BLaER1 treated with 17β-estradiol and CSF1 and Interleukin-3, amounts not matched to agents 10 nM and 100 nM (cell line): ENCODE measurements at regions not wholly inside any gene's neighbourhood (a gene's known extent, or its start where the extent isn't known, plus 50 kb on each side); places are given as distances from the start of the nearest gene placed in this dataset.

Source experiments
- H3K27ac ChIP-seq, 11 experiments: shearing (Covaris generic); formaldehyde crosslinking; 2 replicates each; pipeline ENCODE4 v1.8.1; 2022
- H3K27me3 ChIP-seq, 11 experiments: shearing (Covaris generic); formaldehyde crosslinking; 2 replicates each; pipeline ENCODE4 v1.8.1; 2022
- H3K36me3 ChIP-seq, 11 experiments: shearing (Covaris generic); formaldehyde crosslinking; 2 replicates each; pipeline ENCODE4 v1.8.1; 2022
- H3K4me1 ChIP-seq, 10 experiments: shearing (Covaris generic); formaldehyde crosslinking; 2 replicates each; pipeline ENCODE4 v1.8.1; 2022
- H3K4me2 ChIP-seq, 11 experiments: shearing (Covaris generic); formaldehyde crosslinking; 2 replicates each; pipeline ENCODE4 v1.8.1; 2022
- H3K4me3 ChIP-seq, 10 experiments: shearing (Covaris generic); formaldehyde crosslinking; 2 replicates each; pipeline ENCODE4 v1.8.1; 2022
- H3K9ac ChIP-seq, 11 experiments: shearing (Covaris generic); formaldehyde crosslinking; 2 replicates each; pipeline ENCODE4 v1.8.1; 2022
- H3K9me3 ChIP-seq, 11 experiments: shearing (Covaris generic); formaldehyde crosslinking; replicated peaks in 1 of 11; 2 replicates each; pipeline ENCODE4 v1.8.1; 2022
- H4K20me1 ChIP-seq, 11 experiments: shearing (Covaris generic); formaldehyde crosslinking; 2 replicates each; pipeline ENCODE4 v1.8.1; 2022
- Cebpa-rat ChIP-seq, 11 experiments: shearing (Covaris generic); IDR thresholded peaks; 2 replicates each; pipeline ENCODE4 v1.8.1; 2022

DNA sequence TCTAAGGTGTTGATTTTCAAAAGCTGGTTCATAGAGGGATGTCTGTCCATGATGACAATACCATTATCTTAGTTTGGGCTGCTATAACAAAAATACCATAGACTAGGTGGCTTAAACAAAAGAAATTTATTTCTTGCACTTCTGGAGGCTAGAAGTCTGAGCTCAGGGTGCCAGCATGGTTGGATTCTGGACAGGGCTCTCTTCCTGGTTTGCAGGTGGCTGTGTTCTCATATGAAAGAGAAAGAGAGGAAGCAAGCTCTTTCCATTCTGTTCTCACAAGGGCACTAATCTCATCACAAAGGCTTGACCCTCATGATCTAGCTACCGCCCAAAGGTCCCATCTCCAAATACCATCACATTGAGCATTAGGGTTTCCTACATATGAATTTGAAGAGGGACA lies 144.5 kb upstream of the SLC24A3 start:
- no peak overlapping the region for H3K4me3 ChIP-seq
- peaks cover 23 to 37% (median 29%) of the 10 kb centered on the region in 10 experiments for H3K4me1 ChIP-seq
- H3K9ac ChIP-seq: no peak overlapping the region
- H3K27me3 ChIP-seq: no peaks in the 10 kb centered on the region
- TF ChIP-seq Cebpa-rat (IDR thresholded peaks at IDR 0.05): no peak
- H3K9me3 ChIP-seq: peaks cover 47 to 60% (median 53%) of the 10 kb centered on the region in 11 experiments
- no peak overlapping the region for H3K27ac ChIP-seq
- no peaks in the 10 kb centered on the region for H4K20me1 ChIP-seq
- H3K36me3 ChIP-seq: no peaks in the 10 kb centered on the region; a peak in 2 of 22 replicates
- no peak overlapping the region for H3K4me2 ChIP-seq

DNA sequence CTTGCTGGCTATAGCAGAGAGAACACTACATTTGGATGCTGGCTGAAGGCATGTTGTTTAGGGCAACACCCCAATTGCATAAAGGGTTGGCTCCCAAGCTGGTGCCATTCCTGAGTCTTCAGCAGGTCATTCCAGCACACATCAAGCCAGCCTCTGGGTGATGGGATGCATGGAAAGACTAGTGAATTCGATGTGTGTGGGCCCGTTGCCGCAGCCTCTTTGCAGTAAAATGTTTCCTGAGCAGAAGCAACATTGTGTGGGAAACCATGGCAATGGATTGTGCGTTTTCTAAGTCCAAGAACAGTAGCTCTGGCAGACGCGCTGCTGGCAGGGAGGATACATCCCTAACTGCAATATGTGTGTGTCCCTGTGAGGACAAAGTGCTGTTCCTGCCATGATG lies 142.4 kb upstream of the SLC24A3 start:
- Histone ChIP-seq H3K4me2 (peak overlapping the region in 9 of 11 experiments; percentile 4 to 74 (median 59); a peak in 17 of 22 replicates), H3K4me1 (peaks cover 35 to 50% (median 41%) of the 10 kb centered on the region in 10 experiments), H3K27me3 (no peaks in the 10 kb centered on the region), H3K36me3 (no peaks in the 10 kb centered on the region; a peak in 2 of 22 replicates), H4K20me1 (no peaks in the 10 kb centered on the region), H3K4me3 (no peak overlapping the region), H3K9ac (no peak overlapping the region), H3K9me3 (peaks cover 26 to 40% (median 32%) of the 10 kb centered on the region in 11 experiments), H3K27ac (no peak overlapping the region)
- TF ChIP-seq Cebpa-rat (IDR thresholded peaks at IDR 0.05): no peak

DNA sequence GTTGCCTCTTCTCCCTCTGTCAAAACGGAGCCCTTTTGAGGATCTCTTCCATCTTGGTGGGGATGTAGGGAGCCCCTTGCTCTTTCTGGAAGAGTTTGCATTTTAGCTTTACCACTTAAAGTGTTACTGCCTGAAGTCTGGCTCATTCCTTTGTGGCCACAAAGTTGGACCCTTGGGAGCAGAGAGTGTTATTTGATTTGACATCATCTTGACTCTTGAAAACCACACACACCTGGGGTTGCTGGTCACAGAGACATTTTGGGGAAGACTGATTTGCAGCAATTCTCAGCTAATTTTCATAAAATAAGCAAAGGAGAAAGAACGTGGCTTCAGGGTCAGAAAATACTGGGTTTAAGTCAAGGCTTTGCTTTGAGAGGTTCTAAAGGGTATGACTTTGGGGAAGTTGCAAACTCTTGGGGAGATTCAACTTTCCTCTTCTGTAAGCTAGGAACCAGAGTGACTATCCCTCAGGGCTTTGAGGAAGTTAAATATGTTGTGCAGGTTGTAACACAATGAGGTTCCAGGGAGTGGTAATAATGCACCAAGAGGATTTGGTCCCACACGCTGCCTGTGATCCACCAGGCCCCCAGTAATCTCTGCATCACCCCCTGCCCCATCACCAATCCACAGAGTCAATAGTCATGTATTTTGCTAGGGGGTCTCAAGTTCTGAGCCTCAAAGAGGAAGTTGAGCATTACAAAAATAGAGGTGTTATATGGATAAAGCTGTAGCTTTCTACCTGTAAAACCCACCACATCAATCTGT lies 141.6 kb upstream of the SLC24A3 start:
- Histone ChIP-seq H3K4me3 (no peak overlapping the region), H3K9me3 (peaks cover 18 to 31% (median 24%) of the 10 kb centered on the region in 11 experiments), H4K20me1 (no peaks in the 10 kb centered on the region), H3K4me2 (peak overlapping the region; percentile 4 to 74 (median 56); a peak in 20 of 22 replicates), H3K9ac (no peak overlapping the region), H3K4me1 (peaks cover 44 to 58% (median 49%) of the 10 kb centered on the region in 10 experiments), H3K27me3 (no peaks in the 10 kb centered on the region), H3K27ac (no peak overlapping the region), H3K36me3 (no peaks in the 10 kb centered on the region; a peak in 1 of 22 replicates)
- TF ChIP-seq Cebpa-rat (IDR thresholded peaks at IDR 0.05): no peak

DNA sequence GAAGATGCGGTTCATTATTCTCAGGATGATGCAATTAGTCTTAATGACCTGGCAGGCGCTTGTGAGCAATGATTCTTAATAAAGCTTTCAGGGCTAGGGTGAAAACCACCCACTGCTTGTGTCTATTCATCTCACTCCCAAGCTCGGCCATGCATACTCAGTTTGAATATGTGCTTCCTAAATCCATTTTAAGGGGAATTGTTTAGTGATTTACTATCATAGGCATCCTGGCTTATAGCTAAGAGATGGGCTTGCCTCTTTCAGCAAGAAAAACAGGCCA lies 141.1 kb upstream of the SLC24A3 start:
- Histone ChIP-seq H4K20me1 (no peaks in the 10 kb centered on the region), H3K27me3 (no peaks in the 10 kb centered on the region), H3K4me2 (peak overlapping the region in 10 of 11 experiments; percentile 4 to 74 (median 58); a peak in 18 of 22 replicates), H3K9ac (no peak overlapping the region), H3K27ac (no peak overlapping the region), H3K4me1 (peaks cover 48 to 61% (median 53%) of the 10 kb centered on the region in 10 experiments), H3K36me3 (no peaks in the 10 kb centered on the region), H3K9me3 (peaks cover 13 to 26% (median 19%) of the 10 kb centered on the region in 11 experiments), H3K4me3 (no peak overlapping the region)
- TF ChIP-seq Cebpa-rat (IDR thresholded peaks at IDR 0.05): no peak

DNA sequence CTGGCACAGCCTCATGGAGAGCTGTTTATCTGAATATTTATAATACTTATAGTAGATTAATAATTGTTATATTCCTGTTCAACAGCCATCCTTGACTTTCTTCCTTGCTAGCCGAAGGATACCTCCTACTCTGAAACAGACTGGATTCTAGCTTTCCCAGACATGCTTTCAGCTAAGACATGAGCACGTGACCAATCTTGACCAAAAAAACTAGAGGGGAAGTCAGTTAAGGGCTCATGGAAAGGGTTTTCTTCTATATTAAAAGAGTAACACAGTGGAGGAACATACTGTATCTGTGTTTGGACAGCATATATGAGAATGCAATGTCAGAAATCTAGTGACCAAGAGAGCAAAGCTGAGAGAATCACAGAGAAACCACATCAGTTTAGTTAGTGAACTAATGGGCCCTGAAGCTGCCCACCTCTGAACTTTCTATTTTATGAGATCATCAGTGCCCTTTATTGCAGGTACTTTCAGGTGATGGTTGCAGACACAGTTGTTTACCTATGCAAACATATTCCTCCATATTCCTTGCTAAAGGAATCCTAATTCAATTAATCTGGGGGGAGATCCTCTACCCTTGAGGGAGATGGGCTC lies 140.4 kb upstream of the SLC24A3 start:
- Histone ChIP-seq H3K4me2 (peak overlapping the region; percentile 1 to 74 (median 56); a peak in 19 of 22 replicates), H3K4me3 (no peak overlapping the region), H4K20me1 (no peaks in the 10 kb centered on the region), H3K36me3 (no peaks in the 10 kb centered on the region), H3K9me3 (peaks cover 7 to 20% (median 12%) of the 10 kb centered on the region in 11 experiments), H3K9ac (no peak overlapping the region), H3K27ac (no peak overlapping the region), H3K4me1 (peaks cover 48 to 61% (median 53%) of the 10 kb centered on the region in 10 experiments), H3K27me3 (no peaks in the 10 kb centered on the region)
- no peak for TF ChIP-seq Cebpa-rat (IDR thresholded peaks at IDR 0.05)

DNA sequence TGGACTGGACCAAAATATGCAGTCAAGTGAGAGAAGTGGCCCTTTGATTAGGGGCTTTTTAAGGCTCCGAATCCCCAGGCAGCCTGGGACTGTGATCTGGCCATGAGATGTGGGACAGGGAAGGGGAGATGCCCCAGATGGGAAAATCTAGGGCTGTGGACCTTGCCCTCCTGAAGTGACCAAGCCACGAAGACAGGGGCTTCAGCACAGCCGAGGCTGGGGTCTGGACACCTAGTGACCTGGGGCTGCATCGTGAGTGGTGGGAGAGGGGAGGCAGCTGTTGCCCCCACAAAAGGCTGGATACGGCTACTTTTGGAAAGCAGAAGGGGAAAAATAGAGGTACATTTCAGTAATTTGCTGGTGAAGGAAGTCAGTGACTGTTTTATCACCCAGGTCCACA lies 139.5 kb upstream of the SLC24A3 start:
- H3K27me3 ChIP-seq: no peaks in the 10 kb centered on the region
- no peak for TF ChIP-seq Cebpa-rat (IDR thresholded peaks at IDR 0.05)

DNA sequence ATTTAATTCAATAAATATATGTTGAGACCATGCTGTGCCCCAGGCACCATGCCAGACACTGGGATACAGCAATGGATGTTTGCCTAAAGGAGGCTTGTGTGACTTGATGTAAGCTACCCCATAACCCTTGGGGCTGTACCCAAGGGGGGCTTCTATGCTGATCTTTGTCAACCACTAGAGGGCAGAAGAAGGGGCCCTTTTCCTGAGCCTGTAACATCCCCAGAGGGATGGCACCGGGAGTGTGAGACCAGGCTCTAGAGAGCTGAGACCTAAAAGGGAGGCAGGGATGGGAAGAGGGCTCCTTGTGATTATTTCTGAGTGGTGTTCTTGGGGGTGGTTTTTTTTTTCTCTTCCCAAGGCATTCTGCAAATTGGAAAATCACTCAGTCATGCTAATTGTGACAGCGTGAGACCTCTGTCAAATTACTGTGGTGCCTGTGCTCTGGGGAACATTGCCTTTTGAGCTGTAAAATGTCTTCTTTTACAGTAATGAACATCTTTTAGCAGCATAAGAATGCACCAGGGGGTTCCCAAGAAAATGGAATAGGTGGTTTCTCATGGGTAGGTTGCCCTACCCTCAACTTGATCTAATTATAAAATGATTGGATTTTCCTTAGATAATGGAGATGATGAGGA lies 138.7 kb upstream of the SLC24A3 start:
- H3K27ac ChIP-seq: peak overlapping the region in 7 of 11 experiments; percentile 58 to 79 (median 73); a peak in 11 of 22 replicates
- TF ChIP-seq Cebpa-rat (IDR thresholded peaks at IDR 0.05): no peak
- H3K9me3 ChIP-seq: peaks cover 0 to 7% (median 3%) of the 10 kb centered on the region in 11 experiments; a peak in 8 of 22 replicates
- H3K36me3 ChIP-seq: no peaks in the 10 kb centered on the region
- H3K9ac ChIP-seq: no peak overlapping the region
- H3K4me3 ChIP-seq: no peak overlapping the region
- H3K4me2 ChIP-seq: peak overlapping the region; percentile 79 to 94 (median 91); a peak in 12 of 22 replicates
- no peaks in the 10 kb centered on the region for H4K20me1 ChIP-seq
- H3K27me3 ChIP-seq: no peaks in the 10 kb centered on the region
- H3K4me1 ChIP-seq: peaks cover 48 to 61% (median 53%) of the 10 kb centered on the region in 10 experiments

More for the DNA sequence above, 139.5 kb upstream of the SLC24A3 start:
- H4K20me1 ChIP-seq: no peaks in the 10 kb centered on the region
- peaks cover 0 to 10% (median 4%) of the 10 kb centered on the region in 11 experiments; a peak in 10 of 22 replicates for H3K9me3 ChIP-seq
- no peaks in the 10 kb centered on the region for H3K36me3 ChIP-seq
- H3K4me2 ChIP-seq: peak overlapping the region in 3 of 11 experiments; percentile 54 to 74 (median 65); a peak in 3 of 22 replicates
- H3K4me1 ChIP-seq: peaks cover 48 to 61% (median 53%) of the 10 kb centered on the region in 10 experiments
- H3K4me3 ChIP-seq: no peak overlapping the region
- H3K9ac ChIP-seq: no peak overlapping the region
- H3K27ac ChIP-seq: no peak overlapping the region

DNA sequence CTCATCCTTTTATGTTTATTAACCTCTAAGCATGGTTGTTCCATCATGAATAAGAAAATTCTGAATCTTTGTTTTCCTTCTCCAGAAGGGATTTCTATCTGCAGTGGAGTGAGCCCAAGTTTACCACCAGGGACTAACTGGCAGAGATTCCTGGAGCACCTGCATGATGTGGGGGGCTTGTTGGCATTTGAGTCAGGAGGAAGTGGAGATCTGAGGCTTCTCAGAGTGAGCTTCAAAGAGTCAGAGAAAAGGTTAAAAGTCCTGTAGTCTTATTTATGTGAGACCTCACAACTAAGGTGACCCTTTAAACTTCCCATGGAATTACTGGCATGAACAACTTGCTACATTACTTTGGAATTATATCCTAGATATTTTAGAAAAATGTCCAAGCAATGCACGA lies 138.1 kb upstream of the SLC24A3 start:
- Histone ChIP-seq H3K27me3 (no peaks in the 10 kb centered on the region), H4K20me1 (no peaks in the 10 kb centered on the region), H3K36me3 (no peaks in the 10 kb centered on the region), H3K9ac (no peak overlapping the region; a peak in 1 of 22 replicates), H3K9me3 (peaks cover 0 to under 1% (median 0%) of the 10 kb centered on the region in 11 experiments; a peak in 3 of 22 replicates), H3K4me1 (peaks cover 48 to 60% (median 53%) of the 10 kb centered on the region in 10 experiments), H3K4me3 (no peak overlapping the region), H3K4me2 (peak overlapping the region; percentile 79 to 94 (median 91)), H3K27ac (peak overlapping the region in 9 of 11 experiments; percentile 56 to 79 (median 72); a peak in 17 of 22 replicates)
- no peak for TF ChIP-seq Cebpa-rat (IDR thresholded peaks at IDR 0.05)
